ENCODE measurements at regions not wholly inside any gene's neighbourhood (a gene's known extent, or its start where the extent isn't known, plus 50 kb on each side); places are given as distances from the start of the nearest gene placed in this dataset.
"Not testable (repeated sequence)": the region's sequence is repeated elsewhere in the genome, so short reads cannot be mapped to it uniquely, and the experiment has no call there.

- Histone ChIP-seq H4K20me1 (ENCODE audit: insufficient read depth, low read length, poor library complexity, severe bottlenecking) (no peaks in the 10 kb centered on the region), H3K4me2 (ENCODE audit: low read depth, low read length, poor library complexity, severe bottlenecking) (no peak overlapping the region), H2AFZ (ENCODE audit: low read length) (no peak overlapping the region), H3K79me2 (ENCODE audit: insufficient read depth, low read length) (no peaks in the 10 kb centered on the region), H3F3A (ENCODE audit: low read depth) (no peaks in the 10 kb centered on the region), H3K9ac (ENCODE audit: low read depth, low read length, poor library complexity, severe bottlenecking) (no peak overlapping the region), H3K4me1 (ENCODE audit: insufficient read depth, low read length, poor library complexity, severe bottlenecking) (no peaks in the 10 kb centered on the region), H3K9me2 (replicated peaks; ENCODE audit: low read depth, low read length) (no peaks in the 10 kb centered on the region), H3K9me3 (ENCODE audit: insufficient read depth, low read depth, low read length) (no peaks in the 10 kb centered on the region), H3K36me3 (ENCODE audit: insufficient read depth, low read length) (no peaks in the 10 kb centered on the region), H3K4me3 (ENCODE audit: low read length, poor library complexity, severe bottlenecking) (no peak overlapping the region), H3K27me3 (ENCODE audit: insufficient read depth, low read length, poor library complexity, severe bottlenecking) (no peaks in the 10 kb centered on the region)
- TF ChIP-seq CTCF (conservative IDR thresholded peaks at IDR 0.05; ENCODE audit: low read length) (no peak), EZH2phosphoT487 (IDR thresholded peaks at IDR 0.05; ENCODE audit: borderline replicate concordance) (no peak)
These were observed 426.7 kb downstream of the RWDD3 start for GRCh38 chr1:95660736-95661135.

- not testable (repeated sequence) for H3K27me3 ChIP-seq (ENCODE audit: insufficient read depth, low read length, poor library complexity, severe bottlenecking); H3K4me1 ChIP-seq (ENCODE audit: insufficient read depth, low read length, poor library complexity, severe bottlenecking); H3K9ac ChIP-seq (ENCODE audit: low read depth, low read length, poor library complexity, severe bottlenecking); H3F3A ChIP-seq (ENCODE audit: low read depth); H3K9me3 ChIP-seq (ENCODE audit: insufficient read depth, low read depth, low read length); H2AFZ ChIP-seq (ENCODE audit: low read length); H4K20me1 ChIP-seq (ENCODE audit: insufficient read depth, low read length, poor library complexity, severe bottlenecking); H3K36me3 ChIP-seq (ENCODE audit: insufficient read depth, low read length); H3K4me2 ChIP-seq (ENCODE audit: low read depth, low read length, poor library complexity, severe bottlenecking); H3K4me3 ChIP-seq (ENCODE audit: low read length, poor library complexity, severe bottlenecking); H3K79me2 ChIP-seq (ENCODE audit: insufficient read depth, low read length); H3K9me2 ChIP-seq (replicated peaks; ENCODE audit: low read depth, low read length)
These were observed 429.5 kb downstream of the RWDD3 start for GRCh38 chr1:95663530-95663929.

- TF ChIP-seq EZH2phosphoT487 (IDR thresholded peaks at IDR 0.05; ENCODE audit: borderline replicate concordance), result no peak
- no peak for TF ChIP-seq CTCF (conservative IDR thresholded peaks at IDR 0.05; ENCODE audit: low read length)
- no peaks in the 10 kb centered on the region for H3F3A ChIP-seq (ENCODE audit: low read depth)
- H3K9ac ChIP-seq (ENCODE audit: low read depth, low read length, poor library complexity, severe bottlenecking), result no peak overlapping the region
- no peaks in the 10 kb centered on the region for H4K20me1 ChIP-seq (ENCODE audit: insufficient read depth, low read length, poor library complexity, severe bottlenecking)
- H3K36me3 ChIP-seq (ENCODE audit: insufficient read depth, low read length), result no peaks in the 10 kb centered on the region
- H3K4me2 ChIP-seq (ENCODE audit: low read depth, low read length, poor library complexity, severe bottlenecking), result no peak overlapping the region
- no peak overlapping the region for H2AFZ ChIP-seq (ENCODE audit: low read length)
- no peaks in the 10 kb centered on the region for H3K4me1 ChIP-seq (ENCODE audit: insufficient read depth, low read length, poor library complexity, severe bottlenecking)
- no peaks in the 10 kb centered on the region for H3K27me3 ChIP-seq (ENCODE audit: insufficient read depth, low read length, poor library complexity, severe bottlenecking)
- no peak overlapping the region for H3K4me3 ChIP-seq (ENCODE audit: low read length, poor library complexity, severe bottlenecking)
- no peaks in the 10 kb centered on the region for H3K9me2 ChIP-seq (replicated peaks; ENCODE audit: low read depth, low read length)
- H3K9me3 ChIP-seq (ENCODE audit: insufficient read depth, low read depth, low read length), result no peaks in the 10 kb centered on the region
- no peaks in the 10 kb centered on the region for H3K79me2 ChIP-seq (ENCODE audit: insufficient read depth, low read length)
These were observed 434.2 kb downstream of the RWDD3 start for GRCh38 chr1:95668165-95668564.

- H2AFZ ChIP-seq (ENCODE audit: low read length); H3K4me1 ChIP-seq (ENCODE audit: insufficient read depth, low read length, poor library complexity, severe bottlenecking); H3K79me2 ChIP-seq (ENCODE audit: insufficient read depth, low read length); H3K36me3 ChIP-seq (ENCODE audit: insufficient read depth, low read length); H3K9me2 ChIP-seq (replicated peaks; ENCODE audit: low read depth, low read length); H3K27me3 ChIP-seq (ENCODE audit: insufficient read depth, low read length, poor library complexity, severe bottlenecking); H3K4me3 ChIP-seq (ENCODE audit: low read length, poor library complexity, severe bottlenecking); H3K4me2 ChIP-seq (ENCODE audit: low read depth, low read length, poor library complexity, severe bottlenecking); H3F3A ChIP-seq (ENCODE audit: low read depth); H4K20me1 ChIP-seq (ENCODE audit: insufficient read depth, low read length, poor library complexity, severe bottlenecking); H3K9me3 ChIP-seq (ENCODE audit: insufficient read depth, low read depth, low read length); H3K9ac ChIP-seq (ENCODE audit: low read depth, low read length, poor library complexity, severe bottlenecking): not testable (repeated sequence)
These were observed 435.6 kb downstream of the RWDD3 start for GRCh38 chr1:95669638-95670037.
